ENCODE measurements at regions not wholly inside any gene's neighbourhood (a gene's known extent, or its start where the extent isn't known, plus 50 kb on each side); places are given as distances from the start of the nearest gene placed in this dataset.

GRCh38 chr2:111628221-111628620, 255.8 kb downstream of the ANAPC1 start:
- DNase-seq, result no peak

- no peak for DNase-seq
Observed at GRCh38 chr2:111629983-111630382, 254.0 kb downstream of the ANAPC1 start.

GRCh38 chr2:111632661-111633060, 251.3 kb downstream of the ANAPC1 start:
- DNase-seq, result peak; percentile 3

- DNase-seq, result no peak
Observed at GRCh38 chr2:111633189-111633588, 250.8 kb downstream of the ANAPC1 start.

- no peak for DNase-seq
Observed at GRCh38 chr2:111633643-111634042, 250.3 kb downstream of the ANAPC1 start.

- DNase-seq, result no peak
Observed at GRCh38 chr2:111634050-111634794, 249.8 kb downstream of the ANAPC1 start.

- DNase-seq, result no peak
Observed at GRCh38 chr2:111634995-111635538, 248.9 kb downstream of the ANAPC1 start.

- DNase-seq, result no peak
Observed at GRCh38 chr2:111636905-111637304, 247.1 kb downstream of the ANAPC1 start.

GRCh38 chr2:111638274-111638877, 245.6 kb downstream of the ANAPC1 start:
- no peak for DNase-seq

- no peak for DNase-seq
Observed at GRCh38 chr2:111640480-111640879, 243.5 kb downstream of the ANAPC1 start.

- DNase-seq, result no peak
Observed at GRCh38 chr2:111642586-111643327, 241.2 kb downstream of the ANAPC1 start.

- DNase-seq, result no peak
Observed at GRCh38 chr2:111643759-111644158, 240.2 kb downstream of the ANAPC1 start.

GRCh38 chr2:111647359-111647758, 236.6 kb downstream of the ANAPC1 start:
- DNase-seq, result no peak

GRCh38 chr2:111652038-111652437, 232.0 kb downstream of the ANAPC1 start:
- DNase-seq, result no peak

- DNase-seq, result no peak
Observed at GRCh38 chr2:111652681-111653080, 231.3 kb downstream of the ANAPC1 start.

GRCh38 chr2:111653103-111653624, 230.8 kb downstream of the ANAPC1 start:
- DNase-seq, result no peak

- no peak for DNase-seq
Observed at GRCh38 chr2:111653913-111654312, 230.1 kb downstream of the ANAPC1 start.

GRCh38 chr2:111654829-111655228, 229.2 kb downstream of the ANAPC1 start:
- DNase-seq, result no peak

- no peak for DNase-seq
Observed at GRCh38 chr2:111656436-111656835, 227.6 kb downstream of the ANAPC1 start.

GRCh38 chr2:111656894-111657293, 227.1 kb downstream of the ANAPC1 start:
- DNase-seq, result no peak

- no peak for DNase-seq
Observed at GRCh38 chr2:111657351-111657975, 226.5 kb downstream of the ANAPC1 start.

GRCh38 chr2:111659361-111660333, 224.3 kb downstream of the ANAPC1 start:
- DNase-seq, result no peak

All from stimulated activated CD4-positive, alpha-beta T cell treated with anti-CD3 and anti-CD28 coated beads, Interleukin-12 subunit alpha, Interleukin-12 subunit beta, amount 100 ng/mL, for 4 hours (primary cell).